HFFc6 (cell line): ENCODE measurements at regions not wholly inside any gene's neighbourhood (a gene's known extent, or its start where the extent isn't known, plus 50 kb on each side); places are given as distances from the start of the nearest gene placed in this dataset.

Source experiments
- DNase-seq: peaks from one replicate; pipeline ENCODE4 v3.0.0-alpha.2; 2018
- H3K27ac Mint-ChIP-seq: 2 replicates; pipeline ENCODE4 v1.8.0; 2020; ENCODE audit warnings: mild to moderate bottlenecking, mixed read lengths
- H3K27me3 Mint-ChIP-seq: 2 replicates; pipeline ENCODE4 v1.8.0; 2021; ENCODE audit warnings: mild to moderate bottlenecking, moderate library complexity, mixed read lengths; ENCODE audit not compliant: insufficient read depth
- H3K36me3 Mint-ChIP-seq: 2 replicates; pipeline ENCODE4 v1.8.0; 2021; ENCODE audit warnings: low read depth, mixed read lengths
- H3K4me1 Mint-ChIP-seq: 2 replicates; pipeline ENCODE4 v1.8.0; 2020; ENCODE audit warnings: low read depth, mixed read lengths
- H3K4me3 Mint-ChIP-seq: 2 replicates; pipeline ENCODE4 v1.8.0; 2020; ENCODE audit warnings: mild to moderate bottlenecking, moderate library complexity, mixed read lengths
- H3K9me3 Mint-ChIP-seq: 2 replicates; pipeline ENCODE4 v1.8.0; 2020; ENCODE audit warnings: mild to moderate bottlenecking, mixed read lengths
- CTCF ChIP-seq: fragments of 200-600 bp; sonication (generic); IDR thresholded peaks from 2 replicates; pipeline ENCODE4 v1.5.0; 2021; ENCODE audit warnings: antibody characterized with exemption, mild to moderate bottlenecking

- no peaks in the 10 kb centered on the region for H3K36me3 Mint-ChIP-seq
- no peak for DNase-seq
- H3K4me3 Mint-ChIP-seq: no peak overlapping the region
- H3K27me3 Mint-ChIP-seq: no peaks in the 10 kb centered on the region; the same call in 1 of the 2 replicates
- no peaks in the 10 kb centered on the region for H3K4me1 Mint-ChIP-seq
- H3K9me3 Mint-ChIP-seq: peaks cover 37% of the 10 kb centered on the region
- TF ChIP-seq CTCF: no peak
- H3K27ac Mint-ChIP-seq: no peak overlapping the region
Measured at GRCh38 chr7:68911754-68912153, 686.5 kb upstream of the AUTS2 start.

- peaks cover 45% of the 10 kb centered on the region for H3K9me3 Mint-ChIP-seq
- no peak overlapping the region for H3K4me3 Mint-ChIP-seq
Measured at GRCh38 chr7:68914006-68914405, 684.3 kb upstream of the AUTS2 start.

GRCh38 chr7:68917041-68917651 lies 681.1 kb upstream of the AUTS2 start:
- Mint-ChIP-seq H3K27ac (no peak overlapping the region), H3K4me1 (no peaks in the 10 kb centered on the region)

More at GRCh38 chr7:68914006-68914405, 684.3 kb upstream of the AUTS2 start:
- Mint-ChIP-seq H3K27ac (no peak overlapping the region), H3K4me1 (no peaks in the 10 kb centered on the region), H3K27me3 (no peaks in the 10 kb centered on the region; the same call in 1 of the 2 replicates), H3K36me3 (peaks cover 7% of the 10 kb centered on the region)
- no peak for TF ChIP-seq CTCF
- DNase-seq: no peak

GRCh38 chr7:68918621-68919020 lies 679.7 kb upstream of the AUTS2 start:
- H3K9me3 Mint-ChIP-seq: peaks cover 67% of the 10 kb centered on the region
- no peak for DNase-seq
- no peak overlapping the region for H3K4me3 Mint-ChIP-seq
- peaks cover 7% of the 10 kb centered on the region for H3K36me3 Mint-ChIP-seq
- H3K4me1 Mint-ChIP-seq: no peaks in the 10 kb centered on the region
- no peak for TF ChIP-seq CTCF
- no peak overlapping the region for H3K27ac Mint-ChIP-seq
- no peaks in the 10 kb centered on the region; the same call in 1 of the 2 replicates for H3K27me3 Mint-ChIP-seq

More at GRCh38 chr7:68917041-68917651, 681.1 kb upstream of the AUTS2 start:
- Mint-ChIP-seq H3K36me3 (peaks cover 7% of the 10 kb centered on the region), H3K27me3 (no peaks in the 10 kb centered on the region; the same call in 1 of the 2 replicates), H3K4me3 (no peak overlapping the region), H3K9me3 (peaks cover 59% of the 10 kb centered on the region)
- no peak for TF ChIP-seq CTCF
- no peak for DNase-seq

GRCh38 chr7:68922850-68923249 lies 675.4 kb upstream of the AUTS2 start:
- Mint-ChIP-seq H3K27me3 (no peaks in the 10 kb centered on the region), H3K27ac (no peak overlapping the region), H3K4me1 (no peaks in the 10 kb centered on the region), H3K9me3 (peaks cover 65% of the 10 kb centered on the region), H3K36me3 (no peaks in the 10 kb centered on the region), H3K4me3 (no peak overlapping the region)
- DNase-seq: no peak
- TF ChIP-seq CTCF: no peak
